ENCODE measurements at regions not wholly inside any gene's neighbourhood (a gene's known extent, or its start where the extent isn't known, plus 50 kb on each side); places are given as distances from the start of the nearest gene placed in this dataset.

GRCh38 chr5:168012006-168012405 lies 279.4 kb upstream of the WWC1 start:
- TF ChIP-seq, protein P1, sequence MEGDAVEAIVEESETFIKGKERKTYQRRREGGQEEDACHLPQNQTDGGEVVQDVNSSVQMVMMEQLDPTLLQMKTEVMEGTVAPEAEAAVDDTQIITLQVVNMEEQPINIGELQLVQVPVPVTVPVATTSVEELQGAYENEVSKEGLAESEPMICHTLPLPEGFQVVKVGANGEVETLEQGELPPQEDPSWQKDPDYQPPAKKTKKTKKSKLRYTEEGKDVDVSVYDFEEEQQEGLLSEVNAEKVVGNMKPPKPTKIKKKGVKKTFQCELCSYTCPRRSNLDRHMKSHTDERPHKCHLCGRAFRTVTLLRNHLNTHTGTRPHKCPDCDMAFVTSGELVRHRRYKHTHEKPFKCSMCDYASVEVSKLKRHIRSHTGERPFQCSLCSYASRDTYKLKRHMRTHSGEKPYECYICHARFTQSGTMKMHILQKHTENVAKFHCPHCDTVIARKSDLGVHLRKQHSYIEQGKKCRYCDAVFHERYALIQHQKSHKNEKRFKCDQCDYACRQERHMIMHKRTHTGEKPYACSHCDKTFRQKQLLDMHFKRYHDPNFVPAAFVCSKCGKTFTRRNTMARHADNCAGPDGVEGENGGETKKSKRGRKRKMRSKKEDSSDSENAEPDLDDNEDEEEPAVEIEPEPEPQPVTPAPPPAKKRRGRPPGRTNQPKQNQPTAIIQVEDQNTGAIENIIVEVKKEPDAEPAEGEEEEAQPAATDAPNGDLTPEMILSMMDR (IDR thresholded peaks at IDR 0.05), result no peak
- no peak for TF ChIP-seq EZH2 (IDR thresholded peaks at IDR 0.05; ENCODE audit: borderline replicate concordance, insufficient read depth, low read depth, low read length, poor library complexity, severe bottlenecking)
